Endothelial cell of umbilical vein (primary cell): ENCODE measurements at regions not wholly inside any gene's neighbourhood (a gene's known extent, or its start where the extent isn't known, plus 50 kb on each side); places are given as distances from the start of the nearest gene placed in this dataset.

Experiments
- EZH2 ChIP-seq: IDR thresholded peaks from 2 replicates; pipeline ENCODE4 v1.6.1; 2012; ENCODE audit warnings: borderline replicate concordance, low read depth, mild to moderate bottlenecking, moderate library complexity, low read length, inconsistent platforms; ENCODE audit not compliant: severe bottlenecking
- GATA2 ChIP-seq: IDR thresholded peaks from 2 replicates; pipeline ENCODE4 v1.7.0; 2011; ENCODE audit warnings: low read depth, mild to moderate bottlenecking, moderate library complexity, mixed read lengths, low read length; ENCODE audit not compliant: insufficient read length, insufficient read depth
- JUN ChIP-seq: IDR thresholded peaks from 2 replicates; pipeline ENCODE4 v1.6.1; 2011; ENCODE audit warnings: borderline replicate concordance, low read depth; ENCODE audit not compliant: insufficient read length, insufficient read depth
- MAX ChIP-seq: IDR thresholded peaks from 2 replicates; pipeline ENCODE4 v1.6.1; 2011; ENCODE audit not compliant: insufficient read depth, insufficient read length
- MYC ChIP-seq: IDR thresholded peaks from one replicate; pipeline ENCODE4 v1.6.1; 2011; ENCODE audit warnings: mild to moderate bottlenecking, low read depth, low read length
- POLR2A ChIP-seq: IDR thresholded peaks from 2 replicates; pipeline ENCODE4 v1.6.1; 2012; ENCODE audit warnings: low read depth, mild to moderate bottlenecking, control low read depth, low read length
- POLR2AphosphoS5 ChIP-seq: IDR thresholded peaks from 2 replicates; pipeline ENCODE4 v1.6.1; 2012; ENCODE audit warnings: low read depth, mild to moderate bottlenecking, control low read depth, low read length, moderate library complexity; ENCODE audit not compliant: insufficient read depth
- TF ChIP-seq, protein P1 (sequence below), 2 donors: IDR thresholded peaks; 1 replicate in 1 of 2; 2 replicates in 1 of 2; pipeline ENCODE4 v1.5.1; 2011; ENCODE audit warnings: low read length in 2 of 2, mild to moderate bottlenecking in 2 of 2, moderate library complexity in 2 of 2, control low read depth in 1 of 2, inconsistent platforms in 1 of 2, low read depth in 1 of 2; ENCODE audit not compliant: insufficient read depth in 1 of 2; ENCODE audit errors: extremely low read depth in 1 of 2

DNA sequence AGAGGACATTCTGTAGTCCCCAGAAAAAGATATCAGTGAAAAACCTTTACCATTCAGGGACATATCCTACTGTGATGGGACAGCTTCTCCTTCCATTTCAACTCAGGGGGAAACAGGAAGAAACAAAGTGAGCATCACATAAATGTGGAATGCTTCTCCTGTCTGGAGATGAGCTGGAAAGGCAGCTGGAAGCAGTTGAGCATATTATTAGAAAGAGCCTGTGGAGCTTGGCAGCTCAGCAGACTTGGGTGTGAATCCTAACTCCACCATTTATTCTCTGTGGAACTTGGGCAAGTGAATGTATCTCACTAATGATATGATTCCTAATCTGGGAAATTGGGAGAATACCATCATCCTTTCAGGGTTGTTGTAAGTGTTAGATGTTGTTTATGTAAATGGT is 232.1 kb upstream of the F9 start:
- TF ChIP-seq, protein P1, sequence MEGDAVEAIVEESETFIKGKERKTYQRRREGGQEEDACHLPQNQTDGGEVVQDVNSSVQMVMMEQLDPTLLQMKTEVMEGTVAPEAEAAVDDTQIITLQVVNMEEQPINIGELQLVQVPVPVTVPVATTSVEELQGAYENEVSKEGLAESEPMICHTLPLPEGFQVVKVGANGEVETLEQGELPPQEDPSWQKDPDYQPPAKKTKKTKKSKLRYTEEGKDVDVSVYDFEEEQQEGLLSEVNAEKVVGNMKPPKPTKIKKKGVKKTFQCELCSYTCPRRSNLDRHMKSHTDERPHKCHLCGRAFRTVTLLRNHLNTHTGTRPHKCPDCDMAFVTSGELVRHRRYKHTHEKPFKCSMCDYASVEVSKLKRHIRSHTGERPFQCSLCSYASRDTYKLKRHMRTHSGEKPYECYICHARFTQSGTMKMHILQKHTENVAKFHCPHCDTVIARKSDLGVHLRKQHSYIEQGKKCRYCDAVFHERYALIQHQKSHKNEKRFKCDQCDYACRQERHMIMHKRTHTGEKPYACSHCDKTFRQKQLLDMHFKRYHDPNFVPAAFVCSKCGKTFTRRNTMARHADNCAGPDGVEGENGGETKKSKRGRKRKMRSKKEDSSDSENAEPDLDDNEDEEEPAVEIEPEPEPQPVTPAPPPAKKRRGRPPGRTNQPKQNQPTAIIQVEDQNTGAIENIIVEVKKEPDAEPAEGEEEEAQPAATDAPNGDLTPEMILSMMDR (IDR thresholded peaks at IDR 0.05; ENCODE audit: extremely low read depth in 1 of 2, insufficient read depth in 1 of 2, low read depth in 1 of 2, low read length in 2 of 2): no peak
- TF ChIP-seq MAX (no peak), POLR2A (no peak), JUN (no peak), POLR2AphosphoS5 (no peak), GATA2 (no peak), EZH2 (no peak), MYC (no peak)
